ENCODE measurements at regions not wholly inside any gene's neighbourhood (a gene's known extent, or its start where the extent isn't known, plus 50 kb on each side); places are given as distances from the start of the nearest gene placed in this dataset.

DNA sequence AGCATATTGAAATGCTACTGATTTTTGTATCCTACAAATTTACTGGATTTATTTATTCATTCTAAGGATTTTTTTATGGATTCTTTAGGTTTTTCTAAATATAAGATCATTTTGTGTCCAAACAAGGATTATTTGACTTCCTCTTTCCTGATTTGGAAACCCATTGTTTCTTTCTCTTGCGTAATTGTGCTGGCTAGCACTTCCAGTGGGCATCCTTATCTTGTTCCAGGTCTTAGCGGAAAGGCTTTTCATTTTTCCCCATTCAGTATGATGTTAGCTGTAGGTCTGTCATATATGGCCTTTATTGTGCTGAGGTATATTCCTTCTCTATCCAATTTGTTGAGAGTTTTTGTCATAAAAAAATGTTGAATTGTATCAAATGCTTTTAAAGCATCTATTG lies 57.2 kb upstream of the RHOJ start:
- ChIA-PET CTCF (no interaction called here), POLR2A (no interaction called here)
- Histone ChIP-seq H3K9me3 (ENCODE audit: control insufficient read depth, insufficient read depth, low read depth, low read length) (no peaks in the 10 kb centered on the region), H3K27ac (ENCODE audit: extremely low read depth, low read depth, low read length) (no peak overlapping the region), H3K4me1 (ENCODE audit: control insufficient read depth, insufficient read depth, low read length) (no peaks in the 10 kb centered on the region), H3K36me3 (ENCODE audit: control insufficient read depth in 2 of 2, insufficient read depth in 1 of 2, low read length in 2 of 2) (no peaks in the 10 kb centered on the region), H3K4me3 (ENCODE audit: low read depth, low read length) (no peak overlapping the region)
- TF ChIP-seq ZFP37 (tag by site-specific recombination; IDR thresholded peaks at IDR 0.05) (no peak), GFI1B (tag by site-specific recombination; IDR thresholded peaks at IDR 0.05) (no peak), OVOL3 (tag by site-specific recombination; IDR thresholded peaks at IDR 0.05) (no peak), KLF16 (tag by site-specific recombination; IDR thresholded peaks at IDR 0.05) (no peak), HOXC10 (CRISPR knock-in tag; IDR thresholded peaks at IDR 0.05) (no peak), GLI4 (tag by site-specific recombination; IDR thresholded peaks at IDR 0.05) (no peak), ZNF48 (tag by site-specific recombination; IDR thresholded peaks at IDR 0.05) (no peak), ZNF776 (tag by site-specific recombination; IDR thresholded peaks at IDR 0.05; ENCODE audit: borderline replicate concordance) (no peak), ZNF624 (tag by site-specific recombination; IDR thresholded peaks at IDR 0.05) (no peak), ZNF621 (tag by site-specific recombination; IDR thresholded peaks at IDR 0.05) (no peak), ZBTB48 (tag by site-specific recombination; IDR thresholded peaks at IDR 0.05) (no peak), ZNF146 (tag by site-specific recombination; IDR thresholded peaks at IDR 0.05) (no peak), MEIS1 (CRISPR knock-in tag; IDR thresholded peaks at IDR 0.05; ENCODE audit: borderline replicate concordance) (no peak), ZNF248 (tag by site-specific recombination; IDR thresholded peaks at IDR 0.05) (no peak), ZNF324 (tag by site-specific recombination; IDR thresholded peaks at IDR 0.05) (no peak), ZNF777 (tag by site-specific recombination; IDR thresholded peaks at IDR 0.05; ENCODE audit: borderline replicate concordance) (no peak)
- TF ChIP-seq, protein P1, sequence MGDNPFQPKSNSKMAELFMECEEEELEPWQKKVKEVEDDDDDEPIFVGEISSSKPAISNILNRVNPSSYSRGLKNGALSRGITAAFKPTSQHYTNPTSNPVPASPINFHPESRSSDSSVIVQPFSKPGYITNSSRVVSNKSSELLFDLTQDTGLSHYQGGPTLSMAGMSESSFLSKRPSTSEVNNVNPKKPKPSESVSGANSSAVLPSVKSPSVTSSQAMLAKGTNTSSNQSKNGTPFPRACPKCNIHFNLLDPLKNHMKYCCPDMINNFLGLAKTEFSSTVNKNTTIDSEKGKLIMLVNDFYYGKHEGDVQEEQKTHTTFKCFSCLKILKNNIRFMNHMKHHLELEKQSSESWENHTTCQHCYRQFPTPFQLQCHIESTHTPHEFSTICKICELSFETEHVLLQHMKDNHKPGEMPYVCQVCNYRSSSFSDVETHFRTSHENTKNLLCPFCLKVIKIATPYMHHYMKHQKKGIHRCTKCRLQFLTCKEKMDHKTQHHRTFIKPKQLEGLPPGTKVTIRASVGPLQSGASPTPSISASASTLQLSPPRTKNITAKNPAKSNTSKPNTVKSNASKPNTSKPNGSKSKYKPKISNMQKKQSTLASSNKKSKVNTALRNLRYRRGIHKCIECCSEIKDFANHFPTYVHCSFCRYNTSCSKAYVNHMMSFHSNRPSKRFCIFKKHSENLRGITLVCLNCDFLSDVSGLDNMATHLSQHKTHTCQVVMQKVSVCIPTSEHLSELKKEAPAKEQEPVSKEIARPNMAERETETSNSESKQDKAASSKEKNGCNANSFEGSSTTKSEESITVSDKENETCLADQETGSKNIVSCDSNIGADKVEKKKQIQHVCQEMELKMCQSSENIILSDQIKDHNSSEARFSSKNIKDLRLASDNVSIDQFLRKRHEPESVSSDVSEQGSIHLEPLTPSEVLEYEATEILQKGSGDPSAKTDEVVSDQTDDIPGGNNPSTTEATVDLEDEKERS (tag by site-specific recombination; IDR thresholded peaks at IDR 0.05) = no peak
- TF ChIP-seq, protein P2, sequence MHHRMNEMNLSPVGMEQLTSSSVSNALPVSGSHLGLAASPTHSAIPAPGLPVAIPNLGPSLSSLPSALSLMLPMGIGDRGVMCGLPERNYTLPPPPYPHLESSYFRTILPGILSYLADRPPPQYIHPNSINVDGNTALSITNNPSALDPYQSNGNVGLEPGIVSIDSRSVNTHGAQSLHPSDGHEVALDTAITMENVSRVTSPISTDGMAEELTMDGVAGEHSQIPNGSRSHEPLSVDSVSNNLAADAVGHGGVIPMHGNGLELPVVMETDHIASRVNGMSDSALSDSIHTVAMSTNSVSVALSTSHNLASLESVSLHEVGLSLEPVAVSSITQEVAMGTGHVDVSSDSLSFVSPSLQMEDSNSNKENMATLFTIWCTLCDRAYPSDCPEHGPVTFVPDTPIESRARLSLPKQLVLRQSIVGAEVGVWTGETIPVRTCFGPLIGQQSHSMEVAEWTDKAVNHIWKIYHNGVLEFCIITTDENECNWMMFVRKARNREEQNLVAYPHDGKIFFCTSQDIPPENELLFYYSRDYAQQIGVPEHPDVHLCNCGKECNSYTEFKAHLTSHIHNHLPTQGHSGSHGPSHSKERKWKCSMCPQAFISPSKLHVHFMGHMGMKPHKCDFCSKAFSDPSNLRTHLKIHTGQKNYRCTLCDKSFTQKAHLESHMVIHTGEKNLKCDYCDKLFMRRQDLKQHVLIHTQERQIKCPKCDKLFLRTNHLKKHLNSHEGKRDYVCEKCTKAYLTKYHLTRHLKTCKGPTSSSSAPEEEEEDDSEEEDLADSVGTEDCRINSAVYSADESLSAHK (tag by site-specific recombination; IDR thresholded peaks at IDR 0.05) = no peak
- TF ChIP-seq, protein P3, sequence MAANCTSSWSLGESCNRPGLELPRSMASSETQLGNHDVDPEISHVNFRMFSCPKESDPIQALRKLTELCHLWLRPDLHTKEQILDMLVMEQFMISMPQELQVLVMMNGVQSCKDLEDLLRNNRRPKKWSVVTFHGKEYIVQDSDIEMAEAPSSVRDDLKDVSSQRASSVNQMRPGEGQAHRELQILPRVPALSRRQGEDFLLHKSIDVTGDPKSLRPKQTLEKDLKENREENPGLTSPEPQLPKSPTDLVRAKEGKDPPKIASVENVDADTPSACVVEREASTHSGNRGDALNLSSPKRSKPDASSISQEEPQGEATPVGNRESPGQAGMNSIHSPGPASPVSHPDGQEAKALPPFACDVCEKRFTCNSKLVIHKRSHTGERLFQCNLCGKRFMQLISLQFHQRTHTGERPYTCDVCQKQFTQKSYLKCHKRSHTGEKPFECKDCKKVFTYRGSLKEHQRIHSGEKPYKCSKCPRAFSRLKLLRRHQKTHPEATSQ (tag by site-specific recombination; IDR thresholded peaks at IDR 0.05) = no peak

DNA sequence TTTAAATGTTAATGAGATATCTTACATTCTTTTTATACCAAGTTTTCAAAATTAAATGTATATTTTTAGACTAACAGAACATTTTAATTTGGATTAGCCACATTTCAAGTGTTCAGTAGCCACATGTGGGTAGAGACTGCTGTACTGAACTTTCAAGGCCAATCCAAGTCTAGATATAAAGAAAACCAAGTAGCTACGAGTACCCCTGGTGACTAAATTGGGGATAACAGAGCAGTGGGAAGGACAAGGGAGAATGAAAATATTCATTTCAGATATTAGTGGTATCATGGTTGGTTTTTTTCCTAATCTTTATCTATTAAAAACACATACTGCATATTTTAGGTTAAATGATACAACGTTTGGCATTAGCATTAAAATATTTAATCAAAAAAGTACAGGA lies 69.4 kb upstream of the RHOJ start:
- Histone ChIP-seq H3K4me3 (ENCODE audit: low read depth, low read length) (no peak overlapping the region), H3K36me3 (ENCODE audit: control insufficient read depth in 2 of 2, insufficient read depth in 1 of 2, low read length in 2 of 2) (no peaks in the 10 kb centered on the region), H3K4me1 (ENCODE audit: control insufficient read depth, insufficient read depth, low read length) (no peaks in the 10 kb centered on the region), H3K9me3 (ENCODE audit: control insufficient read depth, insufficient read depth, low read depth, low read length) (no peaks in the 10 kb centered on the region), H3K27ac (ENCODE audit: extremely low read depth, low read depth, low read length) (no peak overlapping the region)
- ChIA-PET CTCF (no interaction called here), POLR2A (no interaction called here)
- TF ChIP-seq ZNF10 (tag by site-specific recombination; IDR thresholded peaks at IDR 0.05) (no peak), ZNF335 (tag by site-specific recombination; conservative IDR thresholded peaks at IDR 0.05) (no peak), ZBTB48 (tag by site-specific recombination; IDR thresholded peaks at IDR 0.05) (no peak), ZNF48 (tag by site-specific recombination; IDR thresholded peaks at IDR 0.05) (no peak), ZNF514 (tag by site-specific recombination; IDR thresholded peaks at IDR 0.05) (no peak), SP3 (tag by site-specific recombination; IDR thresholded peaks at IDR 0.05) (no peak)
- TF ChIP-seq, protein P4, sequence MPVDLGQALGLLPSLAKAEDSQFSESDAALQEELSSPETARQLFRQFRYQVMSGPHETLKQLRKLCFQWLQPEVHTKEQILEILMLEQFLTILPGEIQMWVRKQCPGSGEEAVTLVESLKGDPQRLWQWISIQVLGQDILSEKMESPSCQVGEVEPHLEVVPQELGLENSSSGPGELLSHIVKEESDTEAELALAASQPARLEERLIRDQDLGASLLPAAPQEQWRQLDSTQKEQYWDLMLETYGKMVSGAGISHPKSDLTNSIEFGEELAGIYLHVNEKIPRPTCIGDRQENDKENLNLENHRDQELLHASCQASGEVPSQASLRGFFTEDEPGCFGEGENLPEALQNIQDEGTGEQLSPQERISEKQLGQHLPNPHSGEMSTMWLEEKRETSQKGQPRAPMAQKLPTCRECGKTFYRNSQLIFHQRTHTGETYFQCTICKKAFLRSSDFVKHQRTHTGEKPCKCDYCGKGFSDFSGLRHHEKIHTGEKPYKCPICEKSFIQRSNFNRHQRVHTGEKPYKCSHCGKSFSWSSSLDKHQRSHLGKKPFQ (tag by site-specific recombination; IDR thresholded peaks at IDR 0.05) = no peak
- TF ChIP-seq, protein P5, sequence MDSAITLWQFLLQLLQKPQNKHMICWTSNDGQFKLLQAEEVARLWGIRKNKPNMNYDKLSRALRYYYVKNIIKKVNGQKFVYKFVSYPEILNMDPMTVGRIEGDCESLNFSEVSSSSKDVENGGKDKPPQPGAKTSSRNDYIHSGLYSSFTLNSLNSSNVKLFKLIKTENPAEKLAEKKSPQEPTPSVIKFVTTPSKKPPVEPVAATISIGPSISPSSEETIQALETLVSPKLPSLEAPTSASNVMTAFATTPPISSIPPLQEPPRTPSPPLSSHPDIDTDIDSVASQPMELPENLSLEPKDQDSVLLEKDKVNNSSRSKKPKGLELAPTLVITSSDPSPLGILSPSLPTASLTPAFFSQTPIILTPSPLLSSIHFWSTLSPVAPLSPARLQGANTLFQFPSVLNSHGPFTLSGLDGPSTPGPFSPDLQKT (IDR thresholded peaks at IDR 0.05; ENCODE audit: borderline replicate concordance, low read depth, low read length) = no peak

Measured in HEK293 (cell line).